ENCODE measurements at regions not wholly inside any gene's neighbourhood (a gene's known extent, or its start where the extent isn't known, plus 50 kb on each side); places are given as distances from the start of the nearest gene placed in this dataset.

DNA sequence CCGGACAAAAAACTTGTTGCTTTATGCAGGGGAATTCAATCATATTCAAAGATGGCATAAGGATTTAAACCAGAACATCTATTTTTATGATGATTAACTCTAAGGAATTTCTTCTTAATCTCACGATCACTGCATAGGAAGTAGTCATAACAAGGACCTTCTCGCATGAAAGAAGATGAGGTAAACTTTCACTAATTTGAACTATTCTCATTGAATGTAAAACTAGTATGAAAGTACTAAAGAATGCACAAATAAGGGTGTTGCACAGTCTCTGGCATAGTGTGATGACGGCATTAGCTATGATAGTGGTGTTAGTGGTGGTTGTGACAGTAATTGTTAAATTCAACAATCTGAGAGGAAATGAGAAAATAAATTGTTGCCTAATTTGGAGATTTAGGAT, 280.0 kb downstream of the SLC6A15 start:
- no peak for FAIRE-seq
- TF ChIP-seq, protein P1, sequence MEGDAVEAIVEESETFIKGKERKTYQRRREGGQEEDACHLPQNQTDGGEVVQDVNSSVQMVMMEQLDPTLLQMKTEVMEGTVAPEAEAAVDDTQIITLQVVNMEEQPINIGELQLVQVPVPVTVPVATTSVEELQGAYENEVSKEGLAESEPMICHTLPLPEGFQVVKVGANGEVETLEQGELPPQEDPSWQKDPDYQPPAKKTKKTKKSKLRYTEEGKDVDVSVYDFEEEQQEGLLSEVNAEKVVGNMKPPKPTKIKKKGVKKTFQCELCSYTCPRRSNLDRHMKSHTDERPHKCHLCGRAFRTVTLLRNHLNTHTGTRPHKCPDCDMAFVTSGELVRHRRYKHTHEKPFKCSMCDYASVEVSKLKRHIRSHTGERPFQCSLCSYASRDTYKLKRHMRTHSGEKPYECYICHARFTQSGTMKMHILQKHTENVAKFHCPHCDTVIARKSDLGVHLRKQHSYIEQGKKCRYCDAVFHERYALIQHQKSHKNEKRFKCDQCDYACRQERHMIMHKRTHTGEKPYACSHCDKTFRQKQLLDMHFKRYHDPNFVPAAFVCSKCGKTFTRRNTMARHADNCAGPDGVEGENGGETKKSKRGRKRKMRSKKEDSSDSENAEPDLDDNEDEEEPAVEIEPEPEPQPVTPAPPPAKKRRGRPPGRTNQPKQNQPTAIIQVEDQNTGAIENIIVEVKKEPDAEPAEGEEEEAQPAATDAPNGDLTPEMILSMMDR (IDR thresholded peaks at IDR 0.05; ENCODE audit: borderline replicate concordance, extremely low read depth, insufficient read depth): no peak
- intact Hi-C loops (cut with DNase I): no loop called here

DNA sequence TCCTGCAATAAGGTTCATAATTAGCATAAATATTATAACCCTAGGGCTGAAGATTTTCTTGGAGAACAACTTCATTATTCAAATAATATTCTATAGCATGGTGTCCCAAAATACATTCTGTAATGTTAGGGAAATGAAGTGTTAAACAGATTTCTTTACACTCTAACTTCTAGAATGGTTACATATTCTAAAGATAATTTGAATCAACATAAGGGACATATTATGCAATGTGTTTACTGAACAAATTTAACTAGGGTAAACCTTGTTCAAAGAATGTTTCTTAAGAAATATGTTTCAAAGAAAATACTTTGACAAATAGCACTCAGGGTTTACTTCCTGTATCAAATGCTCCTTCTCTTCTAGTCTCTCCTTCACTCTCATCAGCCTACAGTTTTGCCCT, 281.6 kb downstream of the SLC6A15 start:
- TF ChIP-seq, protein P1 (IDR thresholded peaks at IDR 0.05; ENCODE audit: borderline replicate concordance, extremely low read depth, insufficient read depth): no peak
- intact Hi-C loops (cut with DNase I): no loop called here
- no peak overlapping the region for H3K27ac ChIP-seq (ENCODE audit: low read depth in 2 of 2, low read length in 2 of 2)
- no peaks in the 10 kb centered on the region for H3K4me1 ChIP-seq (ENCODE audit: control insufficient read depth in 2 of 3, insufficient read depth in 2 of 3, low read depth in 1 of 3, low read length in 3 of 3)
- H3K9ac ChIP-seq (ENCODE audit: low read length in 3 of 3): no peak overlapping the region
- no peaks in the 10 kb centered on the region for H3K27me3 ChIP-seq (ENCODE audit: control insufficient read depth, insufficient read depth, low read length)
- no peaks in the 10 kb centered on the region for H3K36me3 ChIP-seq (ENCODE audit: control insufficient read depth in 2 of 3, insufficient read depth in 3 of 3, low read length in 3 of 3)
- H3K4me3 ChIP-seq (ENCODE audit: low read length in 3 of 3): no peak overlapping the region
- no peaks in the 10 kb centered on the region for H3K9me3 ChIP-seq (ENCODE audit: control insufficient read depth in 2 of 3, insufficient read depth in 1 of 3, low read length in 3 of 3)
- FAIRE-seq: no peak
- no peak for DNase-seq

More for the DNA sequence above, 280.0 kb downstream of the SLC6A15 start:
- Histone ChIP-seq H3K4me3 (ENCODE audit: low read length in 3 of 3) (no peak overlapping the region), H3K9me3 (ENCODE audit: control insufficient read depth in 2 of 3, insufficient read depth in 1 of 3, low read length in 3 of 3) (no peaks in the 10 kb centered on the region), H3K27me3 (ENCODE audit: control insufficient read depth, insufficient read depth, low read length) (no peaks in the 10 kb centered on the region), H3K4me1 (ENCODE audit: control insufficient read depth in 2 of 3, insufficient read depth in 2 of 3, low read depth in 1 of 3, low read length in 3 of 3) (no peaks in the 10 kb centered on the region), H3K36me3 (ENCODE audit: control insufficient read depth in 2 of 3, insufficient read depth in 3 of 3, low read length in 3 of 3) (no peaks in the 10 kb centered on the region), H3K27ac (ENCODE audit: low read depth in 2 of 2, low read length in 2 of 2) (no peak overlapping the region), H3K9ac (ENCODE audit: low read length in 3 of 3) (no peak overlapping the region)
- no peak for DNase-seq

DNA sequence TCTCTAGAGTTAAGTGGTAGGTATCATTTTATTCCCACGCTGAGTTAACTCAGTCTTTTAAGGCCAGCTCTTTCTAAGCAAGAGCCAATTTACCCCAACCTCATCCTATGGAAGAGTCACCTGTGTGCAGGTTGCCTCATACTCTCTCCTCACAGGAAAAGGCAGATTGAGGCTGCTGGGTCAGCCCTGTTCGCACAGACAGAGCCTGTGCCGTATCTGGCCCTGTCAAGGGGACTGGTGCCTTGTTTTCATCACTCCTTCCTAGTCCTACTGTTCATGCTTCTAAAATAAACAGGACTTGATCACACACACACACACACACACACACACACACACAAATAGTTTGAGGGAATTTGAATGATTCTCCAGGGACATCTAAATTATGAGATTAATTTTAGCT, 285.0 kb downstream of the SLC6A15 start:
- Histone ChIP-seq H3K4me1 (ENCODE audit: control insufficient read depth in 2 of 3, insufficient read depth in 2 of 3, low read depth in 1 of 3, low read length in 3 of 3) (no peaks in the 10 kb centered on the region), H3K9me3 (ENCODE audit: control insufficient read depth in 2 of 3, insufficient read depth in 1 of 3, low read length in 3 of 3) (no peaks in the 10 kb centered on the region), H3K36me3 (ENCODE audit: control insufficient read depth in 2 of 3, insufficient read depth in 3 of 3, low read length in 3 of 3) (no peaks in the 10 kb centered on the region), H3K27ac (ENCODE audit: low read depth in 2 of 2, low read length in 2 of 2) (no peak overlapping the region), H3K27me3 (ENCODE audit: control insufficient read depth, insufficient read depth, low read length) (no peaks in the 10 kb centered on the region), H3K9ac (ENCODE audit: low read length in 3 of 3) (no peak overlapping the region), H3K4me3 (ENCODE audit: low read length in 3 of 3) (no peak overlapping the region)
- FAIRE-seq: no peak
- intact Hi-C loops (cut with DNase I): no loop called here
- TF ChIP-seq, protein P1 (IDR thresholded peaks at IDR 0.05; ENCODE audit: borderline replicate concordance, extremely low read depth, insufficient read depth): no peak
- no peak for DNase-seq

DNA sequence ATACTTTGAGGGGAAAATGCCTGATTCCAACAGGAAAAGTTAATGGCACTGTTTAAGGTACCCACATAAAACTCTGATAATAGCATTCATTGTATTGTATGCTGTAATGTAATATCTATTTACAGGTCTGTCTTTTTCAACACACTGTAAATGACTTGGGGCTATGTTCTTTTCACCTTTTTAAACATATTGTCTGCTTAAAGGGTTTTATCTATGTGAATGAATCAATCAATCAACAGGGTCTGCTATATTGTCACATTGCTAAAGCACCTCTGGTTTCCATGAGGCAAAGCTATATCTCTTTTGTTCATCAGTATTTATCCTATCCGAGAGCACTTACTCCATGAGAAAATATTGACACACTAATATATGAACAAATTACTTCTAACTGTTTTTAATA, 288.0 kb downstream of the SLC6A15 start:
- H3K36me3 ChIP-seq (ENCODE audit: control insufficient read depth in 2 of 3, insufficient read depth in 3 of 3, low read length in 3 of 3): no peaks in the 10 kb centered on the region
- FAIRE-seq: no peak
- H3K27me3 ChIP-seq (ENCODE audit: control insufficient read depth, insufficient read depth, low read length): no peaks in the 10 kb centered on the region
- no peak overlapping the region for H3K27ac ChIP-seq (ENCODE audit: low read depth in 2 of 2, low read length in 2 of 2)
- TF ChIP-seq, protein P1 (IDR thresholded peaks at IDR 0.05; ENCODE audit: borderline replicate concordance, extremely low read depth, insufficient read depth): no peak
- intact Hi-C loops (cut with DNase I): no loop called here
- no peaks in the 10 kb centered on the region for H3K4me1 ChIP-seq (ENCODE audit: control insufficient read depth in 2 of 3, insufficient read depth in 2 of 3, low read depth in 1 of 3, low read length in 3 of 3)
- H3K9ac ChIP-seq (ENCODE audit: low read length in 3 of 3): no peak overlapping the region
- no peak for DNase-seq
- H3K4me3 ChIP-seq (ENCODE audit: low read length in 3 of 3): no peak overlapping the region
- no peaks in the 10 kb centered on the region for H3K9me3 ChIP-seq (ENCODE audit: control insufficient read depth in 2 of 3, insufficient read depth in 1 of 3, low read length in 3 of 3)
